Vagina (tissue), 2 donors: ENCODE measurements at regions not wholly inside any gene's neighbourhood (a gene's known extent, or its start where the extent isn't known, plus 50 kb on each side); places are given as distances from the start of the nearest gene placed in this dataset.

Experiments used
- POLR2A ChIP-seq, 2 donors: fragments of 450-650 bp; IDR thresholded peaks; one replicate each; pipeline ENCODE4 v1.6.1; 2017; ENCODE audit warnings: antibody characterized with exemption in 2 of 2, mild to moderate bottlenecking in 2 of 2, moderate library complexity in 2 of 2
- POLR2AphosphoS5 ChIP-seq, 2 donors: sonication (generic); formaldehyde crosslinking; IDR thresholded peaks; one replicate each; pipeline ENCODE4 v1.9.0; 2017; ENCODE audit warnings: antibody characterized with exemption in 2 of 2, mild to moderate bottlenecking in 2 of 2, low read depth in 1 of 2; ENCODE audit not compliant: insufficient read depth in 1 of 2
- TF ChIP-seq, protein P1 (sequence below), 3 experiments: fragments of 450-650 bp in 2 of 3; fragments of 200-600 bp in 1 of 3; sonication (generic) in 1 of 3; IDR thresholded peaks; one replicate each; pipeline ENCODE4 v1.5.1; 2017 to 2019; ENCODE audit warnings: antibody characterized with exemption in 3 of 3, mild to moderate bottlenecking in 2 of 3, moderate library complexity in 2 of 3

DNA sequence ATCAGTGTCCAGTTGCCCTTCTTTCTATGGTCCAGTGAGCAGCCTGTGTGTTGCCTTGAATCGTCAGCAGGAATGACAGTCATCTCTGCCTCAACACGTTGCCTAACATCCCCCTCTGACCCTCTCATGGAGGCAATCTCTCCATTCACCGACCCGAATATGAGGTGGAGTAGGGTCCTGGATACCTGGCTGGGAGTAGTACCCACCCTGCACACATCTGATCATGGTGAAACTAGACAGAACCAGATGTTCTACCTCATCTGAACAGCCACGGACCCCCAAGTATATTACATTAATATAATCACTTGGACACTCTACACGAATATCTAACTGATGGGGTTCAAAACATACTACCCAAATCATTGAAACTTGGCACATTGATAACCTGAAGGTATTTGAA lies 77.0 kb upstream of the COL21A1 start:
- TF ChIP-seq, protein P1, sequence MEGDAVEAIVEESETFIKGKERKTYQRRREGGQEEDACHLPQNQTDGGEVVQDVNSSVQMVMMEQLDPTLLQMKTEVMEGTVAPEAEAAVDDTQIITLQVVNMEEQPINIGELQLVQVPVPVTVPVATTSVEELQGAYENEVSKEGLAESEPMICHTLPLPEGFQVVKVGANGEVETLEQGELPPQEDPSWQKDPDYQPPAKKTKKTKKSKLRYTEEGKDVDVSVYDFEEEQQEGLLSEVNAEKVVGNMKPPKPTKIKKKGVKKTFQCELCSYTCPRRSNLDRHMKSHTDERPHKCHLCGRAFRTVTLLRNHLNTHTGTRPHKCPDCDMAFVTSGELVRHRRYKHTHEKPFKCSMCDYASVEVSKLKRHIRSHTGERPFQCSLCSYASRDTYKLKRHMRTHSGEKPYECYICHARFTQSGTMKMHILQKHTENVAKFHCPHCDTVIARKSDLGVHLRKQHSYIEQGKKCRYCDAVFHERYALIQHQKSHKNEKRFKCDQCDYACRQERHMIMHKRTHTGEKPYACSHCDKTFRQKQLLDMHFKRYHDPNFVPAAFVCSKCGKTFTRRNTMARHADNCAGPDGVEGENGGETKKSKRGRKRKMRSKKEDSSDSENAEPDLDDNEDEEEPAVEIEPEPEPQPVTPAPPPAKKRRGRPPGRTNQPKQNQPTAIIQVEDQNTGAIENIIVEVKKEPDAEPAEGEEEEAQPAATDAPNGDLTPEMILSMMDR (IDR thresholded peaks at IDR 0.05), result no peak
- TF ChIP-seq POLR2A (IDR thresholded peaks at IDR 0.05) (no peak), POLR2AphosphoS5 (IDR thresholded peaks at IDR 0.05; ENCODE audit: insufficient read depth in 1 of 2, low read depth in 1 of 2) (no peak)
